Endothelial cell of umbilical vein (primary cell): ENCODE measurements at regions not wholly inside any gene's neighbourhood (a gene's known extent, or its start where the extent isn't known, plus 50 kb on each side); places are given as distances from the start of the nearest gene placed in this dataset.

Experiments
- BruUV-seq: library from RNA; stranded (reverse); fragments of 400-500 nt; replicated peaks from 2 replicates; lab custom pipeline; 2021; lab: Mats Ljungman, UMichigan
- CTCF ChIA-PET: fragments of 300-600, 350-600 bp; sonication (Branson Sonifier 250); formaldehyde crosslinking; loops from one replicate; lab custom pipeline; 2021; ENCODE audit warnings: antibody characterized with exemption, inconsistent platforms; lab: Charles Lee
- POLR2A ChIA-PET: fragments of 300-600, 350-600 bp; sonication (Branson Sonifier 250); formaldehyde crosslinking; loops from one replicate; lab custom pipeline; 2021; ENCODE audit warnings: antibody characterized with exemption, inconsistent platforms; lab: Charles Lee
- DNase-seq: peaks from one replicate; pipeline ENCODE4 v3.0.0-alpha.2; 2011; ENCODE audit warnings: low read depth, low spot score
- FAIRE-seq: peaks from 2 replicates; lab custom pipeline; 2011; peaks lifted over from hg19 to GRCh38; lab: Jason Lieb, UNC
- H2AFZ ChIP-seq: 2 replicates; pipeline ENCODE4 v1.6.0; 2012; ENCODE audit warnings: low read depth, low read length, control low read depth, inconsistent platforms
- H3K27ac ChIP-seq: 2 replicates; pipeline ENCODE4 v1.5.1; 2011; ENCODE audit warnings: low read depth, mild to moderate bottlenecking, control low read depth, low read length, moderate library complexity; ENCODE audit not compliant: insufficient read depth
- H3K27me3 ChIP-seq, 2 experiments: 2 replicates each; pipeline versions ENCODE4 v1.6.0 to v1.6.1; 2011; ENCODE audit warnings: low read length in 2 of 2, mixed read lengths in 1 of 2; ENCODE audit not compliant: control insufficient read depth in 2 of 2, insufficient read depth in 2 of 2
- H3K36me3 ChIP-seq, 2 experiments: 2 replicates in 1 of 2; 3 replicates in 1 of 2; pipeline ENCODE4 v1.5.1; 2011; ENCODE audit warnings: low read length in 2 of 2, mild to moderate bottlenecking in 1 of 2, moderate library complexity in 1 of 2; ENCODE audit not compliant: control insufficient read depth in 2 of 2, insufficient read depth in 2 of 2; ENCODE audit errors: extremely low read depth in 1 of 2
- H3K4me1 ChIP-seq: 3 replicates; pipeline ENCODE4 v1.5.1; 2011; ENCODE audit warnings: mild to moderate bottlenecking, low read length; ENCODE audit not compliant: control insufficient read depth, insufficient read depth; ENCODE audit errors: extremely low read depth
- H3K4me2 ChIP-seq: 2 replicates; pipeline ENCODE4 v1.6.1; 2011; ENCODE audit warnings: low read length, control low read depth, mixed read lengths; ENCODE audit not compliant: insufficient read depth
- H3K4me3 ChIP-seq, 3 experiments: fragments of 200-600 bp in 1 of 3; sonication (generic), shearing (Covaris generic) in 1 of 3; replicated peaks in 1 of 3; 2 replicates each; pipeline ENCODE4 v1.5.1; 2011 to 2016; ENCODE audit warnings: control low read depth in 3 of 3, low read length in 3 of 3, mild to moderate bottlenecking in 2 of 3, inconsistent platforms in 1 of 3, low read depth in 1 of 3, moderate library complexity in 1 of 3; ENCODE audit not compliant: insufficient read depth in 1 of 3
- H3K79me2 ChIP-seq: 2 replicates; pipeline ENCODE4 v1.6.0; 2012; ENCODE audit warnings: low read length, inconsistent platforms; ENCODE audit not compliant: control insufficient read depth, insufficient read depth
- H3K9ac ChIP-seq: replicated peaks from 2 replicates; pipeline ENCODE3; 2011; ENCODE audit warnings: low read length, control low read depth; ENCODE audit not compliant: insufficient read depth; ENCODE audit errors: extremely low read depth
- H3K9me1 ChIP-seq: replicated peaks from 3 replicates; pipeline ENCODE4 v1.6.0; 2011; ENCODE audit warnings: mild to moderate bottlenecking, low read length; ENCODE audit not compliant: control insufficient read depth, insufficient read depth; ENCODE audit errors: extremely low read depth
- H3K9me3 ChIP-seq: replicated peaks from 2 replicates; pipeline ENCODE4 v1.5.1; 2012; ENCODE audit warnings: low read length, inconsistent platforms; ENCODE audit not compliant: control insufficient read depth, insufficient read depth
- H4K20me1 ChIP-seq: replicated peaks from 2 replicates; pipeline ENCODE3; 2011; ENCODE audit warnings: mild to moderate bottlenecking, low read length; ENCODE audit not compliant: control insufficient read depth, insufficient read depth; ENCODE audit errors: extremely low read depth
- EZH2 ChIP-seq: IDR thresholded peaks from 2 replicates; pipeline ENCODE4 v1.6.1; 2012; ENCODE audit warnings: borderline replicate concordance, low read depth, mild to moderate bottlenecking, moderate library complexity, low read length, inconsistent platforms; ENCODE audit not compliant: severe bottlenecking
- FOS ChIP-seq: IDR thresholded peaks from 2 replicates; pipeline ENCODE4 v1.6.1; 2011; ENCODE audit warnings: mild to moderate bottlenecking, low read length, moderate library complexity, borderline replicate concordance; ENCODE audit not compliant: insufficient read depth
- GATA2 ChIP-seq: IDR thresholded peaks from 2 replicates; pipeline ENCODE4 v1.7.0; 2011; ENCODE audit warnings: low read depth, mild to moderate bottlenecking, moderate library complexity, mixed read lengths, low read length; ENCODE audit not compliant: insufficient read length, insufficient read depth
- JUN ChIP-seq: IDR thresholded peaks from 2 replicates; pipeline ENCODE4 v1.6.1; 2011; ENCODE audit warnings: borderline replicate concordance, low read depth; ENCODE audit not compliant: insufficient read length, insufficient read depth
- MAX ChIP-seq: IDR thresholded peaks from 2 replicates; pipeline ENCODE4 v1.6.1; 2011; ENCODE audit not compliant: insufficient read depth, insufficient read length
- MYC ChIP-seq: IDR thresholded peaks from one replicate; pipeline ENCODE4 v1.6.1; 2011; ENCODE audit warnings: mild to moderate bottlenecking, low read depth, low read length
- POLR2A ChIP-seq: IDR thresholded peaks from 2 replicates; pipeline ENCODE4 v1.6.1; 2012; ENCODE audit warnings: low read depth, mild to moderate bottlenecking, control low read depth, low read length
- POLR2AphosphoS5 ChIP-seq: IDR thresholded peaks from 2 replicates; pipeline ENCODE4 v1.6.1; 2012; ENCODE audit warnings: low read depth, mild to moderate bottlenecking, control low read depth, low read length, moderate library complexity; ENCODE audit not compliant: insufficient read depth
- dilution Hi-C: fragments of 300-500 bp; cut with MboI; formaldehyde crosslinking; loops from one replicate; pipeline ENCODE4 v1.15.0; 2019; ENCODE audit warnings: low sequenced_read_pairs; ENCODE audit not compliant: extremely low pct_ligation_motif_present
- intact Hi-C: fragments of 100-400 bp; cut with micrococcal nuclease; formaldehyde crosslinking; loops from one replicate; pipeline ENCODE4 v1.10.0; 2022
- TF ChIP-seq, protein P1 (sequence below), 2 donors: IDR thresholded peaks; 1 replicate in 1 of 2; 2 replicates in 1 of 2; pipeline ENCODE4 v1.5.1; 2011; ENCODE audit warnings: low read length in 2 of 2, mild to moderate bottlenecking in 2 of 2, moderate library complexity in 2 of 2, control low read depth in 1 of 2, inconsistent platforms in 1 of 2, low read depth in 1 of 2; ENCODE audit not compliant: insufficient read depth in 1 of 2; ENCODE audit errors: extremely low read depth in 1 of 2

GRCh38 chr1:43037466-43037865, 78.8 kb upstream of the SLC2A1 start:
- Histone ChIP-seq H3K27me3 (no peaks in the 10 kb centered on the region), H3K4me3 (no peak overlapping the region), H3K79me2 (no peaks in the 10 kb centered on the region), H4K20me1 (no peaks in the 10 kb centered on the region), H3K4me1 (no peaks in the 10 kb centered on the region), H3K9ac (no peak overlapping the region), H3K9me1 (no peaks in the 10 kb centered on the region), H2AFZ (no peak overlapping the region), H3K9me3 (no peaks in the 10 kb centered on the region), H3K36me3 (no peaks in the 10 kb centered on the region), H3K4me2 (no peak overlapping the region), H3K27ac (no peak overlapping the region)
- no peak for TF ChIP-seq EZH2
- BruUV-seq: no TSS peak
- POLR2A ChIA-PET: no interaction called here
- intact Hi-C loops (no loop called here), dilution Hi-C loops (no loop called here)
- DNase-seq (no peak), FAIRE-seq (no peak)
- CTCF ChIA-PET: interaction anchor here (0.8 to 2.1 kb wide), 3 partner anchors 10 to 36 kb away, joined by 3 to 8 read pairs (median 3); no protein-coding TSS in a partner anchor

DNA sequence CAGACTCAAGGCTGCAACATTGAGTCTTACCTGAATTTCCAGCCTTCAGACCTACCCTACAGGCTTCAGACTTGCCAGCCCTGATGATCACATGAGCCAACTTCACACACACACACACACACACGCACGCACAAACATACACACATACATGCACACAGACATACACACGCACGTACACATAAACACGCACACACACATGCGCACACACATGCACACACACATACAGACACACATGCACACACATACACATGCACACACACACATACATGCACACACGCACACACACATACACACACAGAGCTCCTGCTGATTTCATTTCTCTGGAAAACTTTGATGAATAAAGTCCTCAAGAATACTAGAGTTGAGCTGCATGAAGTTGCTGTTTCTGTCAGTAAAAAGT, 78.3 kb upstream of the SLC2A1 start:
- no peaks in the 10 kb centered on the region for H3K79me2 ChIP-seq
- no peak for TF ChIP-seq POLR2A
- no peak for TF ChIP-seq GATA2
- TF ChIP-seq FOS: no peak
- no peak for TF ChIP-seq EZH2
- TF ChIP-seq POLR2AphosphoS5: no peak
- TF ChIP-seq MYC: no peak
- TF ChIP-seq JUN: no peak
- TF ChIP-seq, protein P1, sequence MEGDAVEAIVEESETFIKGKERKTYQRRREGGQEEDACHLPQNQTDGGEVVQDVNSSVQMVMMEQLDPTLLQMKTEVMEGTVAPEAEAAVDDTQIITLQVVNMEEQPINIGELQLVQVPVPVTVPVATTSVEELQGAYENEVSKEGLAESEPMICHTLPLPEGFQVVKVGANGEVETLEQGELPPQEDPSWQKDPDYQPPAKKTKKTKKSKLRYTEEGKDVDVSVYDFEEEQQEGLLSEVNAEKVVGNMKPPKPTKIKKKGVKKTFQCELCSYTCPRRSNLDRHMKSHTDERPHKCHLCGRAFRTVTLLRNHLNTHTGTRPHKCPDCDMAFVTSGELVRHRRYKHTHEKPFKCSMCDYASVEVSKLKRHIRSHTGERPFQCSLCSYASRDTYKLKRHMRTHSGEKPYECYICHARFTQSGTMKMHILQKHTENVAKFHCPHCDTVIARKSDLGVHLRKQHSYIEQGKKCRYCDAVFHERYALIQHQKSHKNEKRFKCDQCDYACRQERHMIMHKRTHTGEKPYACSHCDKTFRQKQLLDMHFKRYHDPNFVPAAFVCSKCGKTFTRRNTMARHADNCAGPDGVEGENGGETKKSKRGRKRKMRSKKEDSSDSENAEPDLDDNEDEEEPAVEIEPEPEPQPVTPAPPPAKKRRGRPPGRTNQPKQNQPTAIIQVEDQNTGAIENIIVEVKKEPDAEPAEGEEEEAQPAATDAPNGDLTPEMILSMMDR (IDR thresholded peaks at IDR 0.05; ENCODE audit: extremely low read depth in 1 of 2, insufficient read depth in 1 of 2, low read depth in 1 of 2, low read length in 2 of 2): no peak
- no peak for TF ChIP-seq MAX
- BruUV-seq: no TSS peak
- no peak for DNase-seq
- H3K27me3 ChIP-seq: no peaks in the 10 kb centered on the region
- no peaks in the 10 kb centered on the region for H3K36me3 ChIP-seq
- no peaks in the 10 kb centered on the region for H3K9me1 ChIP-seq
- no peak overlapping the region for H3K4me2 ChIP-seq
- no peak overlapping the region for H3K9ac ChIP-seq
- H2AFZ ChIP-seq: no peak overlapping the region
- ChIA-PET POLR2A (no interaction called here), CTCF (interaction anchor here (0.8 to 2.1 kb wide), 3 partner anchors 10 to 36 kb away, joined by 3 to 8 read pairs (median 3); no protein-coding TSS in a partner anchor)
- dilution Hi-C loops (no loop called here), intact Hi-C loops (no loop called here)
- H4K20me1 ChIP-seq: no peaks in the 10 kb centered on the region
- no peaks in the 10 kb centered on the region for H3K4me1 ChIP-seq
- no peaks in the 10 kb centered on the region for H3K9me3 ChIP-seq
- FAIRE-seq: no peak
- no peak overlapping the region for H3K4me3 ChIP-seq
- H3K27ac ChIP-seq: no peak overlapping the region
